ENCODE measurements at regions not wholly inside any gene's neighbourhood (a gene's known extent, or its start where the extent isn't known, plus 50 kb on each side); places are given as distances from the start of the nearest gene placed in this dataset.

- ChIA-PET POLR2A (no interaction called here), CTCF (interaction anchor here (1.7 kb wide), 1 partner anchor 20 kb away, joined by 4 read pairs; no protein-coding TSS in a partner anchor)
- H3K4me3 ChIP-seq (ENCODE audit: low read depth, low read length) = no peak overlapping the region
- TF ChIP-seq, protein P1, sequence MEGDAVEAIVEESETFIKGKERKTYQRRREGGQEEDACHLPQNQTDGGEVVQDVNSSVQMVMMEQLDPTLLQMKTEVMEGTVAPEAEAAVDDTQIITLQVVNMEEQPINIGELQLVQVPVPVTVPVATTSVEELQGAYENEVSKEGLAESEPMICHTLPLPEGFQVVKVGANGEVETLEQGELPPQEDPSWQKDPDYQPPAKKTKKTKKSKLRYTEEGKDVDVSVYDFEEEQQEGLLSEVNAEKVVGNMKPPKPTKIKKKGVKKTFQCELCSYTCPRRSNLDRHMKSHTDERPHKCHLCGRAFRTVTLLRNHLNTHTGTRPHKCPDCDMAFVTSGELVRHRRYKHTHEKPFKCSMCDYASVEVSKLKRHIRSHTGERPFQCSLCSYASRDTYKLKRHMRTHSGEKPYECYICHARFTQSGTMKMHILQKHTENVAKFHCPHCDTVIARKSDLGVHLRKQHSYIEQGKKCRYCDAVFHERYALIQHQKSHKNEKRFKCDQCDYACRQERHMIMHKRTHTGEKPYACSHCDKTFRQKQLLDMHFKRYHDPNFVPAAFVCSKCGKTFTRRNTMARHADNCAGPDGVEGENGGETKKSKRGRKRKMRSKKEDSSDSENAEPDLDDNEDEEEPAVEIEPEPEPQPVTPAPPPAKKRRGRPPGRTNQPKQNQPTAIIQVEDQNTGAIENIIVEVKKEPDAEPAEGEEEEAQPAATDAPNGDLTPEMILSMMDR (IDR thresholded peaks at IDR 0.05; ENCODE audit: insufficient read depth, low read length, missing control alignments) = no peak
- DNase-seq (ENCODE audit: low read depth, low spot score) = no peak
These were observed 92.4 kb upstream of the TMEM45B start for GRCh38 chr11:129723146-129723760.

GRCh38 chr11:129723761-129724162 lies 91.9 kb upstream of the TMEM45B start:
- ChIA-PET CTCF (no interaction called here), POLR2A (no interaction called here)
- no peak for DNase-seq (ENCODE audit: low read depth, low spot score)
- TF ChIP-seq, protein P1 (IDR thresholded peaks at IDR 0.05; ENCODE audit: insufficient read depth, low read length, missing control alignments) = no peak
- H3K4me3 ChIP-seq (ENCODE audit: low read depth, low read length) = no peak overlapping the region

- no peak overlapping the region for H3K4me3 ChIP-seq (ENCODE audit: low read depth, low read length)
- POLR2A ChIA-PET = no interaction called here
These were observed 90.8 kb upstream of the TMEM45B start for GRCh38 chr11:129724866-129725265.

GRCh38 chr11:129726179-129726578 lies 89.5 kb upstream of the TMEM45B start:
- CTCF ChIA-PET = no interaction called here
- TF ChIP-seq, protein P1 (IDR thresholded peaks at IDR 0.05; ENCODE audit: insufficient read depth, low read length, missing control alignments) = no peak
- DNase-seq (ENCODE audit: low read depth, low spot score) = no peak
- POLR2A ChIA-PET = no interaction called here
- H3K4me3 ChIP-seq (ENCODE audit: low read depth, low read length) = no peak overlapping the region

More at GRCh38 chr11:129724866-129725265, 90.8 kb upstream of the TMEM45B start:
- CTCF ChIA-PET = no interaction called here
- DNase-seq (ENCODE audit: low read depth, low spot score) = no peak
- TF ChIP-seq, protein P1 (IDR thresholded peaks at IDR 0.05; ENCODE audit: insufficient read depth, low read length, missing control alignments) = no peak

GRCh38 chr11:129728581-129728980 lies 87.1 kb upstream of the TMEM45B start:
- no peak for DNase-seq (ENCODE audit: low read depth, low spot score)
- CTCF ChIA-PET = interaction anchor here (1.7 kb wide), 1 partner anchor 22 kb away, joined by 7 read pairs; no protein-coding TSS in a partner anchor
- no peak overlapping the region for H3K4me3 ChIP-seq (ENCODE audit: low read depth, low read length)
- TF ChIP-seq, protein P1 (IDR thresholded peaks at IDR 0.05; ENCODE audit: insufficient read depth, low read length, missing control alignments) = no peak
- POLR2A ChIA-PET = no interaction called here

DNA sequence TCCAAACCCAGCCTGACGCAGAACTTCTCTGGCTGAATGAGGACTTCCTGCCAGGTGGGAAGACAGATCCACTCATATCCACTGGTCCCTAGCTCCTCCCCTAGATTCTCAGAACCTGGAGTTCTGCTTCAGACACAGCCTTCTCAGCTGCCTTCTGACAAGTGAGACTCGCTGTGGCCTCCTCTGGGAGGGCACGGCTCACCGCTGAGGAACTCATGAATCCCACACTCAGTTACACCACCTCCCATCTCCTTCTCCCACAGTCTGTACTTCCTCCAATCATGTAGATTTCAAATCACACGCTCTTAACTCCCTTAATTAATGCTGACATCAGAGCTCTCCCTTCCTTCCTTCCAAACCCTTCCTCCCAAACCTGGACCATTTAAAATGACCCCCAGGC lies 86.4 kb upstream of the TMEM45B start:
- H3K4me3 ChIP-seq (ENCODE audit: low read depth, low read length) = no peak overlapping the region
- ChIA-PET CTCF (interaction anchor here (1.7 kb wide), 1 partner anchor 21 kb away, joined by 7 read pairs; no protein-coding TSS in a partner anchor), POLR2A (no interaction called here)
- DNase-seq (ENCODE audit: low read depth, low spot score) = no peak
- TF ChIP-seq, protein P1 (IDR thresholded peaks at IDR 0.05; ENCODE audit: insufficient read depth, low read length, missing control alignments) = no peak
